Gastroesophageal sphincter (tissue), 4 donors: ENCODE measurements at regions not wholly inside any gene's neighbourhood (a gene's known extent, or its start where the extent isn't known, plus 50 kb on each side); places are given as distances from the start of the nearest gene placed in this dataset.

Experiments
- ATAC-seq: fragments of 150-250 bp; one replicate; pipeline ENCODE4 v1.9.1; 2016; ENCODE audit warnings: mild to moderate bottlenecking, moderate library complexity
- H3K27ac ChIP-seq, 4 donors: fragments of 200-600 bp; sonication (generic) in 3 of 4; 1 replicate in 3 of 4; 2 replicates in 1 of 4; pipeline ENCODE4 v1.5.1; 2016 to 2019
- H3K27me3 ChIP-seq: fragments of 200-600 bp; sonication (generic); one replicate; pipeline ENCODE4 v1.5.1; 2019
- H3K36me3 ChIP-seq, 2 donors: fragments of 200-600 bp; sonication (generic); one replicate each; pipeline ENCODE4 v1.5.1; 2019; ENCODE audit warnings: control low read depth in 1 of 2
- H3K4me1 ChIP-seq, 3 donors: fragments of 200-600 bp; sonication (generic); 1 replicate in 2 of 3; 2 replicates in 1 of 3; pipeline ENCODE4 v1.5.1; 2016 to 2019; ENCODE audit warnings: control low read depth in 2 of 3
- H3K4me3 ChIP-seq, 2 donors: fragments of 200-600 bp; sonication (generic); one replicate each; pipeline ENCODE4 v1.5.1; 2019; ENCODE audit warnings: mild to moderate bottlenecking in 1 of 2, moderate library complexity in 1 of 2
- H3K9me3 ChIP-seq, 3 donors: fragments of 200-600 bp; sonication (generic); one replicate each; pipeline ENCODE4 v1.5.1; 2017 to 2019; ENCODE audit warnings: control low read depth in 2 of 3
- CTCF ChIP-seq, 4 experiments: fragments of 200-600 bp in 2 of 4; fragments of 450-650 bp in 2 of 4; sonication (generic) in 1 of 4; IDR thresholded peaks; one replicate each; pipeline ENCODE4 v1.5.1; 2017 to 2019; ENCODE audit warnings: antibody characterized with exemption in 4 of 4, mild to moderate bottlenecking in 2 of 4, moderate library complexity in 2 of 4
- EP300 ChIP-seq: sonication (generic); formaldehyde crosslinking; IDR thresholded peaks from one replicate; pipeline ENCODE4 v1.6.1; 2017; ENCODE audit warnings: antibody characterized with exemption, mild to moderate bottlenecking
- POLR2A ChIP-seq, 2 donors: fragments of 450-650 bp; IDR thresholded peaks; one replicate each; pipeline ENCODE4 v1.6.1; 2017; ENCODE audit warnings: antibody characterized with exemption in 2 of 2, mild to moderate bottlenecking in 2 of 2, moderate library complexity in 1 of 2
- POLR2AphosphoS5 ChIP-seq: sonication (generic); formaldehyde crosslinking; IDR thresholded peaks from one replicate; pipeline ENCODE4 v1.6.1; 2017; ENCODE audit warnings: antibody characterized with exemption
- WGBS, 2 donors: methylation state at CpG; one replicate each; pipeline ENCODE4 v1.1.5; 2018; ENCODE audit warnings: low coverage in 1 of 2; 5-methylcytosine and 5-hydroxymethylcytosine counted together

DNA sequence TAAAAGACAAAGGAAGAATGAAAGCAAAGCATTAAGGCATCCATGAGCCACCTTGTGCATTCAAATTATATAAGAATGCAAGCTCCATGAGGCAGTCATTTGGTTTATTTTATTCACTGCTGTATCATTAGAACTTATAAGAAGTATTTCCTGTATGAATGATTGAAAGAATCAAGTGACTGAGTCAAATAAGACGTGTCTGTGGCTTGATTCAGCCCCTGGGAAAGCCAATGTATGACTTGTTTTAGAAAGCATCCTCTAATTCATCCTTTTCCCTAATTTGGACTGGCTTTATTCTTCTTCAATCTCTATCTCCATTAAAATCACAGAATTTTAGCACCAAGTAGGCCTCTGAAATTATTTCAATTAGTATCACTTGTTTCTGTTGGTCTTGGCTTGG is 461.1 kb downstream of the LPIN1 start:
- WGBS, 2 donors: 79 to 90% methylated on average over 1 of the region's 1 CpG
- H3K4me1 ChIP-seq: no peaks in the 10 kb centered on the region
- no peaks in the 10 kb centered on the region for H3K9me3 ChIP-seq
- no peaks in the 10 kb centered on the region for H3K36me3 ChIP-seq
- no peak for ATAC-seq
- H3K27me3 ChIP-seq: no peaks in the 10 kb centered on the region
- no peak for TF ChIP-seq POLR2A (IDR thresholded peaks at IDR 0.05)
- no peak for TF ChIP-seq POLR2AphosphoS5
- TF ChIP-seq EP300: no peak
- TF ChIP-seq CTCF (IDR thresholded peaks at IDR 0.05): no peak
- H3K4me3 ChIP-seq: no peak overlapping the region
- H3K27ac ChIP-seq: no peak overlapping the region

DNA sequence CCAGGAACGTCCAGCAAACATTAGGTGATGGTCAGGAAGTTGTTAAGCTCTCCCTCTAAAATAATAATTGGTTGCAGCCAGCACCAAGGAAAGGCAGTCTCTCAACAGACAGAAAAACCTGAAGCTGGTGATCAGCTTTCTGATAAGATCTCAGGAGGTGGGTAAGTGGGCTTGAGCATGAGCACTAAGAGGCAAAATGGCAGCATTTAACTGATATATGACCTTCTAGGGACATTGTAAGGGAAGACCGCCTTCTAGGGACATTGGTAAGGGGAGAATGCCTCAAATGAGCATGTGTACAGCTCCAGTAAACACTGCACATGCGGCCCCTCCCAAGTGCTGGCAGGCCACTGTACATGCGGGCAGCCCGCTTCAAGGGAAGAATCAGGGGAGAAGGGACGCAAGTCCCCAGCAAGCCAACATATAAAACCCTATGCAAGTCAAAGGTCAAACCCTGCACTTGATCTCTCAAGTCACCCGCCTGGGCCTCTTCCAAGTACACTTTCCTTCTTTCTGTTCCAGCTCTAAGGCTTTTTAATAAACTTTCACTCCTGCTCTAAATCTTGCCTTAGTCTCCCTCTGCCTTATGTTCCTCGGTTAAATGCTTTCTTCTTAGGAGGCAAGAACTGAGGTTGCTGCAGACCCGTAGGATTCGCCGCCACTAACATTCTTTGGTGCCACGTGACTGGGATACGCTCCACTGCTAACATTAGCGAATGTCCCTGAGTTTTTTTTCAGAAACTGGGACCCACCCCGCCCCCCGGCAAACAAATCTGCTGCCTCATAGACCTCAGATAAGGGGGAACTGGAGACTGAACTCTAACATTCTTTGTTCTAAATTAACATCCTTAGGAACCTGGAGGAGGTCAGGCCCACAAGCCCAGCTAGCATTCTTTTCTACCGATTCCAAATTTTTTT is 463.8 kb downstream of the LPIN1 start:
- no peak overlapping the region for H3K4me3 ChIP-seq
- no peaks in the 10 kb centered on the region for H3K36me3 ChIP-seq
- WGBS, 2 donors: 97 to 100% methylated on average over 9 to 14 of the region's 17 CpGs
- H3K27me3 ChIP-seq: no peaks in the 10 kb centered on the region
- no peak overlapping the region for H3K27ac ChIP-seq
- ATAC-seq: no peak
- no peaks in the 10 kb centered on the region for H3K4me1 ChIP-seq
- TF ChIP-seq POLR2AphosphoS5: no peak
- no peak for TF ChIP-seq CTCF (IDR thresholded peaks at IDR 0.05)
- no peak for TF ChIP-seq EP300
- no peak for TF ChIP-seq POLR2A (IDR thresholded peaks at IDR 0.05)
- no peaks in the 10 kb centered on the region for H3K9me3 ChIP-seq

DNA sequence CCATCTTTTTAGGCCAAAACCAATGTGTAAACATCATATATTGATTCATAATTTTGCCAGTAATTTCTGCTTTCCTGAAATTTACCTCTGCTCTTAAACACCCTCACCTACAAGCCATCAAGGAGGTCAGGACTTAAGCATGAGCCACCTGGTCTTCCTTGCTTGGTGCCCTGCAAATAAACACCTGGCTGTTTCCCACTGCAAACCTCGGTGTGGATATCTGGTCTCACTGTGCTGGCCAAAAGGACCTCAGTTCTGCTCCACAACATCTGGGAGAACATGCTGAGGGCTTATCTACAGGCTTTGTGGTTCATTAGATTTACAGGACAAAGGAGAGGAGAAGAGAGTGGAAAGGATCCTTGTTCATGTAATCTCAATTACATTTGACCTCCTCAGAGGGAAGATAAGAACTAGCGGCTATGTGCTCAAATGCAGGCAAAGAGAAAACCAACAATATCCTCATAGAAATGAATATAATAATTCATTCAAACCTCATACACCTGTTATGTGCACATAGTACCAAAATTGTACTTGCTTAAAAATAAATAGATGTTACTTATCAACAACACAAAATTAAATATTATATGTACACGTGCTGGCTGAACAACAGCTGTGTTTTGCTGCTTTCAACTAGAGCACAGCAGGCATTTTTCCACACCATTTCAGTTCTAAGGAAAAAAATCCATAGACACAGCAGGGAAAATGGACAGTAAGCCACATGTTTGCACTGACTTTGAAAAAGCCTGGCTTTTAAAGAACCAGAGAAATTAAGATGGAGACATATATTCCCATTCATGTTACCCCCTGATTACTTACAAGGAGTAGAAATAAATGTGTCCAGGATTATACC is 465.1 kb downstream of the LPIN1 start:
- Histone ChIP-seq H3K36me3 (no peaks in the 10 kb centered on the region), H3K27ac (no peak overlapping the region), H3K4me3 (no peak overlapping the region), H3K4me1 (no peaks in the 10 kb centered on the region), H3K9me3 (no peaks in the 10 kb centered on the region), H3K27me3 (no peaks in the 10 kb centered on the region)
- WGBS, 2 donors: 35 to 91% methylated on average over 2 to 3 of the region's 3 CpGs
- no peak for ATAC-seq
- TF ChIP-seq EP300 (no peak), CTCF (IDR thresholded peaks at IDR 0.05) (no peak), POLR2AphosphoS5 (no peak), POLR2A (IDR thresholded peaks at IDR 0.05) (no peak)

GRCh38 chr2:12212841-12213597 is 466.6 kb downstream of the LPIN1 start:
- 72 to 86% methylated on average over 5 to 6 of the region's 6 CpGs for WGBS, 2 donors
- Histone ChIP-seq H3K9me3 (no peaks in the 10 kb centered on the region), H3K27me3 (no peaks in the 10 kb centered on the region), H3K4me3 (no peak overlapping the region), H3K36me3 (no peaks in the 10 kb centered on the region), H3K27ac (no peak overlapping the region), H3K4me1 (no peaks in the 10 kb centered on the region)
- no peak for ATAC-seq
- TF ChIP-seq CTCF (IDR thresholded peaks at IDR 0.05) (no peak), EP300 (no peak), POLR2AphosphoS5 (no peak), POLR2A (IDR thresholded peaks at IDR 0.05) (no peak)
